Stimulated activated naive CD8-positive, alpha-beta T cell treated with anti-CD3 and anti-CD28 coated beads, Interleukin-15, amount 100 ng/mL, for 72 hours (primary cell): ENCODE measurements at regions not wholly inside any gene's neighbourhood (a gene's known extent, or its start where the extent isn't known, plus 50 kb on each side); places are given as distances from the start of the nearest gene placed in this dataset.
"Not testable (repeated sequence)": the region's sequence is repeated elsewhere in the genome, so short reads cannot be mapped to it uniquely, and the experiment has no call there.

Source experiments
- ATAC-seq: fragments of 150-1000 bp; cut with Tn5 transposase; 2 replicates; pipeline ENCODE4 v1.10.0; 2021; ENCODE audit warnings: mild to moderate bottlenecking, moderate library complexity
- DNase-seq, 2 donors: peaks; one replicate each; pipeline ENCODE4 v3.0.0; 2021 to 2022
- H3K27ac Mint-ChIP-seq, 2 donors: one replicate each; pipeline ENCODE4 v1.8.0; 2022; ENCODE audit warnings: mild to moderate bottlenecking in 2 of 2, mixed read lengths in 2 of 2, moderate library complexity in 2 of 2
- H3K27me3 Mint-ChIP-seq: one replicate; pipeline ENCODE4 v1.8.0; 2022; ENCODE audit warnings: mixed read lengths
- H3K4me1 Mint-ChIP-seq: one replicate; pipeline ENCODE4 v1.8.0; 2022; ENCODE audit warnings: mild to moderate bottlenecking, mixed read lengths
- H3K4me3 Mint-ChIP-seq, 2 donors: one replicate each; pipeline ENCODE4 v1.8.0; 2022; ENCODE audit warnings: mild to moderate bottlenecking in 2 of 2, mixed read lengths in 2 of 2, moderate library complexity in 1 of 2
- H3K9me3 Mint-ChIP-seq, 2 donors: one replicate each; pipeline ENCODE4 v1.8.0; 2022; ENCODE audit warnings: mixed read lengths in 2 of 2

DNA sequence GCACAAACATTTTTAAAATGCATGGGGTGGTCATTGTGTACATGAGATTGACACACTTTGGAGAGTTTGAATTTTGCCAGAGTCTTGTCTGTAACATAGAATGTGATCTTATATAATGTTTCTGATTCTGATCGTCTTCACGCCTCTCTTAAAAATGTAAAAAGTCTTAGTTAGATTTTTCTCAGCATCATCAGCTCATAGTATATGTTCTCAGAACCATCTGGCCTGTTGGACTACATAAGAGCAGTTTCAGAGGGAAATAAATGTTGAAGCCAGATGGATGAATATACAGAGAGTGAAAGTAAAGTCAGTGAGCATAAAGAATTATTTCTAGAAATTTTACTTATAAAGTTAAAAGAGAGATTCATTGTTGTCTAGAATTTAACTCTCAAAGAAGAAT is 789.9 kb upstream of the MIR17HG start:
- DNase-seq, result no peak
- Mint-ChIP-seq H3K4me3 (no peak overlapping the region), H3K4me1 (no peaks in the 10 kb centered on the region), H3K9me3 (peaks cover 9 to 10% of the 10 kb centered on the region in 2 donors), H3K27ac (no peak overlapping the region), H3K27me3 (no peaks in the 10 kb centered on the region)
- ATAC-seq, result no peak

DNA sequence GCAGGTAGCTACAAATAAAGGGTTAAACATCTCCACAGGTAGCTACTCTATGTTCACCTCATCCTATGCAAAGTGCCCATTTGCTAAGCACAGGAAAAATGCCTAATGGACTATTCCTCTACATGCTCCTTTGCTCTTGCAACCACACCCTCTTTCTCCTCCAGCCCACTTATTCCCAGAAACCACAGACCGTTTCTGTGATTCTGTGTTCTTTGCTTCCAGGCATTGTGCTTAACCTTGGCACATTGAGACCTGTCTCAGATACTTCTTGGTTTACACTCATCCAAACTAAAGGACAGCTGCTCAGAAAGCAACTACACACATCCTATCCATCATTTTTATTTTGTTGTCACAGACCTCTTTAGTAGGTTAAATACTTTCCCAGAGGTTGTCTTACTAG is 785.0 kb upstream of the MIR17HG start:
- ATAC-seq (no peak), DNase-seq (no peak)
- Mint-ChIP-seq H3K9me3 (peaks cover 13 to 32% of the 10 kb centered on the region in 2 donors), H3K27ac (no peak overlapping the region), H3K27me3 (no peaks in the 10 kb centered on the region), H3K4me3 (no peak overlapping the region), H3K4me1 (no peaks in the 10 kb centered on the region)

DNA sequence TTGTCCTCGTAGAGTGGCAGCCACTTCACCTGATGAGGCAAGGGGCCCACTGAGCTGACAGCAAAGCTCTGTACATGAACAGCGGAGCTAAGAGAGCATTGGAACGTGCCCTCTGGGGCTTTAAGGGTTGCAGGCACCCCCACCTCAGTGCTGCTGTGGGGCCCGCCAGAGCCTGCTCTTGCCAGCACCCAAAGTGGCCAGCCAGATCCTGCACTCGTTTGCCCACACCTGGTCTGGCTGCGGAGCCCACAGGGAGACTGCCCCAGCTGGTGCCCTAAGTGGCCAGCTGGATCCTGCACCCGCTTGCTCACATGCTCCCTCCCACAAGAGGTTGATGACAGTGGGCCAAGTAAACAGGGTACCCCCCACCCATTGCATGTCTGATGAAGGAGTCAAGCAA is 783.4 kb upstream of the MIR17HG start:
- Mint-ChIP-seq H3K27me3 (no peaks in the 10 kb centered on the region), H3K27ac (no peak overlapping the region), H3K9me3 (peaks cover 9 to 32% of the 10 kb centered on the region in 2 donors), H3K4me1 (no peaks in the 10 kb centered on the region), H3K4me3 (no peak overlapping the region)
- DNase-seq (no peak), ATAC-seq (no peak)

DNA sequence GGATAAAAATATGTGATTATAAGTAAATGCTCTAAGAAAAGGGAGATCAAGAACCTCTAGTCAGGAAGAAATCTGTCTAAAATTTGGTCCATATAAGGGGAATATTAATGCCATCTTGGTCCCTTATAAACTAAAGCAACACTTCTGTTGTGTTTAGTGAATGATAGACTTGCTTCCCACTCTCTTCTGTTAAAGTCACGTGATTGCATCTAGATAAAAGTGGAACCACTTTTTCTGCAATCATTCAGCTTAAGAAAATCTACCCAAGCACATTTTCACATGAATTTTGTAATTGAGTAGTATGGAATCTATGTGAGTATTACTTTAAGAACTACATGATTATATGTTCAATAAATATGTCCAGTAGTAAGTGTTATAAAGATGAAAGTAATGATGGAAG is 782.9 kb upstream of the MIR17HG start:
- Mint-ChIP-seq H3K27me3 (no peaks in the 10 kb centered on the region), H3K9me3 (peaks cover 9 to 32% of the 10 kb centered on the region in 2 donors), H3K4me3 (no peak overlapping the region), H3K27ac (no peak overlapping the region), H3K4me1 (no peaks in the 10 kb centered on the region)
- ATAC-seq (no peak), DNase-seq (no peak)

DNA sequence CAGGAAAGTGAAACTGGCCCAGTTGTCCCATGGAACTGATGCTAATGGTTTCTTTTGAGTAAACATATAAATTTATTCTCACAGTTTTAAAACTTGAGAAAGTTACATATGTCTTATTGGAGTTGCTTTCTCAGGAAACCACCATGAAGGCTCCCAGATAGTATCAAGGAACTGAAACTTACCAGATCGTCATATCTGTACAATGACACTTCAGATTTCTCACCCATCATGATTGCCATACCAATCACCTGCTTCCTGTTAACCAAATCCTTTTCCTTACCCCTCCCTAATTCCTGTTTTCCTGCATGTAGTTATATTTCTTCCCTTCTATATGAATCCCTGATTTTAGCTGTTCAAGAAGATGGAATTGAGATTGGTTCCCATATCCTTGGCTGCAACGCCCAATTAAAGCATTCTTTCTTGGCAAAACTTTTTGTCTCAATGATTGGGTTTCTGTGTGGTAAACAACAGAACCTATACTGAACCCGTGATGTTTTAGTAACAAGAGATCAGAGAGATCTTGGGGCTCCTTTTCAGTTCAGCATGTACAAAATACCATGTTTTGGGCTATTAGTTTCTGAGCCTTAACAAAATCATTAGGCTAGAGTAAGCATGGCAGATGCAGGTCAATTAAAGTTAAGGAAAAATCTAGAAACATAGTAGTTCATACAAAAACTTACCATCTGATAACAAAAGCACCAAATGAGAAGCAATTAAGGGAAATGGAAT is 781.3 kb upstream of the MIR17HG start:
- ATAC-seq (no peak), DNase-seq (no peak)
- Mint-ChIP-seq H3K4me3 (no peak overlapping the region), H3K27me3 (no peaks in the 10 kb centered on the region), H3K27ac (no peak overlapping the region), H3K4me1 (no peaks in the 10 kb centered on the region), H3K9me3 (peaks cover 9 to 29% of the 10 kb centered on the region in 2 donors)

DNA sequence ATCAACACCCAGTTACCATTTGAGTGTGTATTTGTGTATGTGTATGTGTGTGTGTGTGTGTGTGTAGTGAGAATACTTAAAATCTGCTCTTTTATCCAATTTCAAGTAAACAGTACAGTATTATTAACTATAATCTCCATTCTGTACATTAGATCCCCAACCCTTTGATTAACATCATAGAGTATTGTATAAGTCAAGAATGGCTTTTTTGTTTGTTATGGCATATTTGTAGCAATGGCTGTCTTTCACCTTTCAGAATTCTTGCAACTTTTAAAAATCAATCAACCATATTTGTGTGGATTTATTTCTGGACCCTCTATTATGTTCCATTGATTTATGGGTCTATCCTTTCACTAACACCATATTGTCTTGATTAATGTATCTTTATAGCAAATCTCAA is 779.3 kb upstream of the MIR17HG start:
- Mint-ChIP-seq H3K27me3 (no peaks in the 10 kb centered on the region), H3K9me3 (peaks cover 9 to 27% of the 10 kb centered on the region in 2 donors), H3K4me3 (no peak overlapping the region), H3K4me1 (no peaks in the 10 kb centered on the region), H3K27ac (no peak overlapping the region)
- DNase-seq (no peak), ATAC-seq (no peak)

DNA sequence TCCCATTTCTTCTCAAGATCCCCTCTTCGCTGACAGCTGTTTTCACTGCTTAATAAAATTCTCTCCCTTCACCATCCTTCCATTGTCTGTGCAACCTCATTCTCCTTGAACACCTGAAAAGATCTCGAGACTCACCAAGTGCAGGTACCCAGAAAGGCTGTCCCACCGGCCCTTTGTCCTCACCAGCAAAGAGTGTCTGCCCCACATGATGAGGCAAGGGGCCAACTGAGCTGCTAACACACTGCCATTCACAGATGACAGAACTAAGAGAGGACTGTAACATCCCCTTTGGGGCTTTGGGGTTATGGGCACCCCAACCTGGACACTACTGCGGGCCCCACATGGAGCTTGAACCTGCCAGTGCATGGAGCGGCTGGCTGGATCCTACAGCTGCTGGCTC is 771.4 kb upstream of the MIR17HG start:
- H3K4me3 Mint-ChIP-seq, result no peak overlapping the region
- H3K9me3 Mint-ChIP-seq, result peaks cover 5 to 7% of the 10 kb centered on the region in 2 donors
- DNase-seq, result no peak
- H3K4me1 Mint-ChIP-seq, result no peaks in the 10 kb centered on the region
- no peak overlapping the region for H3K27ac Mint-ChIP-seq
- ATAC-seq, result no peak
- no peaks in the 10 kb centered on the region for H3K27me3 Mint-ChIP-seq

DNA sequence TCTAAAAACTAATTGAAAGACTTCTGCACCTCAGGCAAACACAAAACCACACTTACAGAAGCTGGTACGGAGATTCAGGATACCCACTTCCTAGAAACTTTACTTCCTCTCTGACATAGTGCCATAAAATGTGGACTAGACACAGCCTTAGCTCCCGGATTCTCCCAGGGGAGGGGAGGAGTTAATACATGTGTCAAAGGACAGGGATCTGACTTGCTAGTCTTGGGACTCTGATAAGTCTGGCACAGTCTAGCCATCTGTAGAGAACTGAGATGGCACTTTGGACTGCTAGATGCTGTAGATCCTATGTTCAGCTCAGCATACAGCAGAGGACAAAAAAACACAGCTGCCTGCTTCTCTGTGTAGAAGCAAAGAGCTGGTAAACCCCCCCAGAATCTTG is 769.8 kb upstream of the MIR17HG start:
- ATAC-seq (no peak), DNase-seq (no peak)
- Mint-ChIP-seq H3K27me3 (no peaks in the 10 kb centered on the region), H3K4me3 (no peak overlapping the region), H3K9me3 (peaks cover 0 to 5% of the 10 kb centered on the region in 2 donors), H3K4me1 (no peaks in the 10 kb centered on the region), H3K27ac (no peak overlapping the region)

DNA sequence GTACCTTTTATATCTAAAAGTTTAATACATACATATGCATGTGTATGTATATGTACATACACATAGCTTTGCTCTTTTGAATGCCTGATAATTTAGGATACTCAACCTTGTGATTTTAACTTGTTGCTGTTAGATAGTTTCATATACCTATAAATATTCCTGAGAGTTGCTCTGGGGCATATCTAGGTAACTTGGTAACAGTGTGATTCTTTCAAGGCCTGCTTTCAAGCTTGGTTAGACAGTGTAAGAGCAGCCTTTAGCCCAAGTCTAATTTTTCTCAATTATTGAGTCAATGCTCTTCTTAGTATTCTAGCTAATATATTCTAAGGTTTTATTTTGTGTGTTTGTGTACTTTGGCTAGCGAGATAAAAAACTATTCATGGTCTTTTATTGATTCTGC is 762.1 kb upstream of the MIR17HG start:
- Mint-ChIP-seq H3K9me3 (peaks cover 0 to 12% of the 10 kb centered on the region in 2 donors), H3K27ac (peak overlapping the region in 1 of 2 donors; percentile 42), H3K4me3 (no peak overlapping the region), H3K27me3 (no peaks in the 10 kb centered on the region), H3K4me1 (no peaks in the 10 kb centered on the region)
- ATAC-seq (no peak), DNase-seq (no peak)

DNA sequence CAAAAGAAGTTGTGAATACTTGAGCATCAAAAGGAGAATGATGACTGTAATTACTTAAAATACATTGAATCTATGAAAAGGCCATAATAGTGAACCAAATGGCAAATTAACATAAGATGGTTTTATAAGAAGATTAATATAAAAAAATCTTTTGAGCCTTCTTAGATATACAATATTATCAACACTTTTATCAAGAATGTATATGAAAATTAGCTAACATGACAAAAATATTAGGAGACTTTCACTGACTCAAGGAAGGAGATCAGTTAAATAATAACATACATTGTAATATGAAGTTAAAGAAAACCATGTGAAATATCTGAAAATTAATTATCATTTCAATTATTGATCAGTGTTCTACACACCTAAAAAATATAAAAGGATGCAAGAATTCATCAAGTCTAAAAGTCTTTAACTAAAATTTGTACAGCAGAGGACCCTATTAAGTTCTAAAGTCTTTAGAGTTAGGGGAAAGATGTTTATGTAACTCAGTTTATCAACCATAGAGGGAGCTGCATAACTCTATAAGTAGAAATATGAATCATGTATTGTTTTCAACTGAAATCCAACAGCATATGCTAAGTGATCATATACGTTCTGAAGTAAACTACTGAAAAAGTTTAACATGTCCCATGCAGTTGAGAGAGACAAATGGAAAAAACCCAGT is 756.1 kb upstream of the MIR17HG start:
- H3K27me3 Mint-ChIP-seq, result no peaks in the 10 kb centered on the region
- ATAC-seq (no peak), DNase-seq (no peak)
- peak overlapping the region in 1 of 2 donors; percentile 62 for H3K27ac Mint-ChIP-seq
- no peak overlapping the region for H3K4me3 Mint-ChIP-seq
- no peaks in the 10 kb centered on the region for H3K4me1 Mint-ChIP-seq
- peaks cover 0 to 5% of the 10 kb centered on the region in 2 donors for H3K9me3 Mint-ChIP-seq

DNA sequence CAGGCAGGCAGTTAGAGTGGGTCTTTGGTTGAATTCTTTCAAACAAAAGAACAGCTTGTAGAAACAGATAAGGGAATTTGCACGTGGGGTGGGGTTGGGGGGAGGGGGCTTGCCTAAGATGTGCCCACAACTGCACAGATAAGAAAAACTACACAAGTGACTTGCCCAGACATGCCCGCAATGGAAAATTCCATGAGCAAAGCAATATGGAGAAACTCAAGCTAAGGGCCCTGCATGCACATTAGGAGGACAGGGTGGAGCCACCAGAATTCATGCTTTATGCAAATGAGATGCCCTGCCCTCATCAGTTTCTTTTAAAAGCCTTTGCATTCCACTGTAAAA is 755.6 kb upstream of the MIR17HG start:
- ATAC-seq (no peak), DNase-seq (no peak)
- Mint-ChIP-seq H3K4me3 (no peak overlapping the region), H3K27ac (peak overlapping the region in 1 of 2 donors; percentile 62), H3K4me1 (no peaks in the 10 kb centered on the region), H3K27me3 (no peaks in the 10 kb centered on the region), H3K9me3 (peaks cover 0 to 5% of the 10 kb centered on the region in 2 donors)

DNA sequence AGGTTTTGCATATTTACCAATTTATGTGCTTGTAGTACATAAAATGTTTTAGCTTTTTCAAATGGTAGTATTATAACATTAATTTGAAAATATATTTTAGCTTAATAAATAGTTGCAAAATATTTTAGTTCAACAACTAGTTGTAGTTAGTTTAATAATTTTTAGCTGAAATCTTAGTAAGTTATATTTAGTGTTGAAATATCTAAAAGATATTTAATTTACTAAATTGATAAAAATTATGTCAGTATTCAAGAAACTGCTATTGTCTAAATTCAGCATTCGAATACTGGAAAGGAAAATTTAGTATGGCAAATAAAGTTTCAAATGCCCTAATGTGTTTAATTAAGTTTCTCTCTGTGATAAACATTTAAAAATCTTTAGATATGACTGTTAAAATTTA is 754.5 kb upstream of the MIR17HG start:
- Mint-ChIP-seq H3K27me3 (no peaks in the 10 kb centered on the region), H3K27ac (no peak overlapping the region), H3K9me3 (peaks cover 0 to under 1% of the 10 kb centered on the region in 2 donors), H3K4me1 (no peaks in the 10 kb centered on the region), H3K4me3 (no peak overlapping the region)
- ATAC-seq (no peak), DNase-seq (no peak)

DNA sequence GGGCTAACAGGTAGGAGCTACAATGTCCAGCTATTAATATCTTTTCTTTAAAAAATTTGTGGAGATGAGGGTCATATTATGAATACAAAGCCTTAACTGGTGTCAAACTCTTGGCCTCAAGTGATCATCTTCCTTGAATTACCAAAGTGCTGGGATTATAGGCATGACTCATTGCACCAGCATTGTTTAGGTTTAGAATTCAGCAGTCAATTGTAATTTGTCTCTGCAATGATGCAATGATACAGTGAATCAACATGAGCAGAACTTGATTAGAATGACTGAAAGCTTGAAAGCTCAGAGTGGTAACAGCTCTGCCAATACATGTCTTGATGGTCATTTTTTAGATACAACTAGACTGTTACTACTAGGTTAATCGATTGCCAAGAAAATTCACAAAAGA is 752.8 kb upstream of the MIR17HG start:
- H3K4me1 Mint-ChIP-seq, result no peaks in the 10 kb centered on the region
- no peaks in the 10 kb centered on the region for H3K9me3 Mint-ChIP-seq
- DNase-seq, result no peak
- no peak overlapping the region for H3K27ac Mint-ChIP-seq
- ATAC-seq, result no peak
- H3K4me3 Mint-ChIP-seq, result no peak overlapping the region
- no peaks in the 10 kb centered on the region for H3K27me3 Mint-ChIP-seq

DNA sequence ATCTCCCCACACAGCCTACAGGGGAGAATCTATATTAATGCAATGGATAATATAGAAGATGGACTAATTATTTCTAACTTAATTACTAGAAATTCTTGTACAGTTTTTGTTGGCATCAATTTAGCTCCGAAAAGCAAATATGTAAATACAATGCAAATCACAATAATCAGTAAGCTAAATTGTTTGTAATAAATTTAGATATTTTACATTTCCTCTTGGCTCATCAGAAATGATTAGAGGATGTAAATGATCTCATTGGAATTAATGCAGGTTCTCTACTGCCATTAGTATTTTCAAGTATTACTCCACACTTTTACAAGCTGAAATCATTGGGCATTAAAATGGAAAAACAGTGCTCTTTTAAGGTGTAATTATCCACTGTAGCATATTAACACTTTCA is 741.8 kb upstream of the MIR17HG start:
- no peak for DNase-seq
- Mint-ChIP-seq H3K27ac (no peak overlapping the region), H3K4me1 (no peaks in the 10 kb centered on the region), H3K4me3 (no peak overlapping the region), H3K27me3 (no peaks in the 10 kb centered on the region), H3K9me3 (no peaks in the 10 kb centered on the region)
- no peak for ATAC-seq

DNA sequence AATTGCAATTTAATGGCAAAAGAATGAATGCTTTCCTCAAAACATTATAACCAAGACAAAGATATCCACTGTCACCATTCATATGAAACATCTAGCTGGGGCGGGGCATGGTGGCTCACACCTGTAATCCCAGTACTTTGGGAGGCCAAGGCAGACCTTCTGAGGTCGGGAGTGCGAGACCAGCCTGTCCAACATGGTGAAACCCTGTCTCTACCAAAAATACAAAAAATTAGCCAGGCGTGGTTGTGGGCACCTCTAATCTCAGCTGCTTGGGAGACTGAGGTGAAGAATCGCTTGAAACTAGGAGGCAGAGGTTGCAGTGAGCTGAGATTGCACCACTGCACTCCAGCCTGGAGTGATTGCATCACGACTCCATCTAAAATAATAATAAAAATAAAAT is 740.6 kb upstream of the MIR17HG start:
- ATAC-seq, H3K9me3 Mint-ChIP-seq, H3K4me3 Mint-ChIP-seq, DNase-seq, H3K27ac Mint-ChIP-seq, H3K4me1 Mint-ChIP-seq, H3K27me3 Mint-ChIP-seq: not testable (repeated sequence)

DNA sequence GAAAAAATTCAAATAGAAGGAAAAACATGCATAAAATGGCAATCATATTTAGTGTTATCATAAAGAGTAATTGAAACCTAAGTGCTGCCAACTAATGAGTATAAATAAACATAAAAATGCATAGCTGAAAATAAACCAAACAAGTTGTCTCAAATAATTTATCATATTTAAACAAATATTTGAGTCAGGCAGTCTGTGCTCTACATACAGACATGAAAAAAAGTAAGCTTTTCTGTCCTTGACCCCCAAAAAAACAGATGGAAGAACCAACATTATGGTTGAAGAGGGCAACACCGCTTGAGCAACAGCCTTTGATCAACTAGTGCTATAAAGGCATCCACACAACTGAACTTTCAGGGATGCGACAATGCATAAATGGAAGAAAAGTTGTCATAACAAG is 735.1 kb upstream of the MIR17HG start:
- Mint-ChIP-seq H3K9me3 (peaks cover 0 to 29% of the 10 kb centered on the region in 2 donors), H3K4me3 (no peak overlapping the region), H3K27me3 (no peaks in the 10 kb centered on the region), H3K4me1 (no peaks in the 10 kb centered on the region), H3K27ac (peak overlapping the region in 1 of 2 donors; percentile 89)
- DNase-seq, result no peak
- no peak for ATAC-seq
